Uterus (tissue), 3 donors: ENCODE measurements at regions not wholly inside any gene's neighbourhood (a gene's known extent, or its start where the extent isn't known, plus 50 kb on each side); places are given as distances from the start of the nearest gene placed in this dataset.

Experiments
- DNase-seq, 2 donors: peaks; one replicate each; pipeline ENCODE4 v3.0.0-alpha.2; 2019 to 2020
- H3K27ac ChIP-seq, 2 donors: fragments of 200-600 bp; sonication (generic); 1 replicate in 1 of 2; 2 replicates in 1 of 2; pipeline ENCODE4 v1.5.1; 2016 to 2018
- H3K27me3 ChIP-seq, 2 donors: fragments of 200-600 bp; sonication (generic); one replicate each; pipeline ENCODE4 v1.5.1; 2018 to 2019; ENCODE audit warnings: control low read depth in 1 of 2
- H3K36me3 ChIP-seq, 2 donors: fragments of 200-600 bp; sonication (generic); one replicate each; pipeline ENCODE4 v1.5.1; 2019; ENCODE audit warnings: control low read depth in 1 of 2
- H3K4me1 ChIP-seq, 2 donors: fragments of 200-600 bp; sonication (generic); one replicate each; pipeline ENCODE4 v1.5.1; 2018 to 2019; ENCODE audit warnings: control low read depth in 1 of 2
- H3K4me3 ChIP-seq, 2 donors: fragments of 200-600 bp; sonication (generic); 1 replicate in 1 of 2; 2 replicates in 1 of 2; pipeline ENCODE4 v1.5.1; 2018 to 2019; ENCODE audit warnings: mild to moderate bottlenecking in 1 of 2
- H3K9me3 ChIP-seq, 2 donors: fragments of 200-600 bp; sonication (generic); one replicate each; pipeline ENCODE4 v1.5.1; 2019; ENCODE audit warnings: control low read depth in 1 of 2
- CTCF ChIP-seq, 4 experiments: fragments of 200-600 bp in 2 of 4; fragments of 450-650 bp in 2 of 4; sonication (generic) in 2 of 4; IDR thresholded peaks; one replicate each; pipeline ENCODE4 v1.5.1; 2016 to 2019; ENCODE audit warnings: antibody characterized with exemption in 4 of 4, mild to moderate bottlenecking in 2 of 4, moderate library complexity in 1 of 4
- POLR2A ChIP-seq, 2 donors: fragments of 450-650 bp; IDR thresholded peaks; one replicate each; pipeline ENCODE4 v1.6.1; 2016; ENCODE audit warnings: antibody characterized with exemption in 2 of 2, mild to moderate bottlenecking in 1 of 2, moderate library complexity in 1 of 2
- intact Hi-C: fragments of 100-400 bp; cut with DNase I; formaldehyde crosslinking; loops from one replicate; pipeline ENCODE4 v1.15.1; 2023; ENCODE audit warnings: low total_unique reads
- donor health status: DM: yes; HTN: yes; CAD: no.

- H3K27ac ChIP-seq: no peak overlapping the region
- H3K9me3 ChIP-seq: no peaks in the 10 kb centered on the region
- H3K4me3 ChIP-seq: no peak overlapping the region
- intact Hi-C loops: loop anchor here (5.0 kb wide), 1 partner anchor 188 kb away; no protein-coding TSS in a partner anchor
- no peaks in the 10 kb centered on the region for H3K27me3 ChIP-seq
- TF ChIP-seq CTCF (IDR thresholded peaks at IDR 0.05) (no peak), POLR2A (IDR thresholded peaks at IDR 0.05) (no peak)
- no peaks in the 10 kb centered on the region for H3K36me3 ChIP-seq
- no peaks in the 10 kb centered on the region for H3K4me1 ChIP-seq
- DNase-seq: no peak
These were observed 271.6 kb upstream of the SETBP1 start for GRCh38 chr18:44409071-44409470.

- Histone ChIP-seq H3K27ac (no peak overlapping the region), H3K36me3 (no peaks in the 10 kb centered on the region), H3K27me3 (no peaks in the 10 kb centered on the region), H3K4me1 (no peaks in the 10 kb centered on the region), H3K4me3 (no peak overlapping the region), H3K9me3 (no peaks in the 10 kb centered on the region)
- TF ChIP-seq POLR2A (IDR thresholded peaks at IDR 0.05): no peak
- no peak for TF ChIP-seq CTCF (IDR thresholded peaks at IDR 0.05)
- DNase-seq: no peak
- intact Hi-C loops: loop anchor here (5.0 kb wide), 1 partner anchor 188 kb away; no protein-coding TSS in a partner anchor
These were observed 271.2 kb upstream of the SETBP1 start for GRCh38 chr18:44409515-44409914.

GRCh38 chr18:44410740-44411139 is 269.9 kb upstream of the SETBP1 start:
- Histone ChIP-seq H3K27ac (no peak overlapping the region), H3K4me3 (no peak overlapping the region), H3K36me3 (no peaks in the 10 kb centered on the region), H3K9me3 (no peaks in the 10 kb centered on the region), H3K4me1 (no peaks in the 10 kb centered on the region), H3K27me3 (no peaks in the 10 kb centered on the region)
- TF ChIP-seq CTCF (IDR thresholded peaks at IDR 0.05): no peak
- intact Hi-C loops: no loop called here
- no peak for DNase-seq

GRCh38 chr18:44411262-44411905 is 269.3 kb upstream of the SETBP1 start:
- TF ChIP-seq CTCF (IDR thresholded peaks at IDR 0.05) (no peak), POLR2A (IDR thresholded peaks at IDR 0.05) (no peak)
- Histone ChIP-seq H3K27me3 (no peaks in the 10 kb centered on the region), H3K36me3 (no peaks in the 10 kb centered on the region), H3K9me3 (no peaks in the 10 kb centered on the region), H3K4me3 (no peak overlapping the region), H3K4me1 (no peaks in the 10 kb centered on the region), H3K27ac (no peak overlapping the region)
- intact Hi-C loops: no loop called here
- DNase-seq: no peak

- Histone ChIP-seq H3K4me1 (no peaks in the 10 kb centered on the region), H3K36me3 (no peaks in the 10 kb centered on the region), H3K9me3 (no peaks in the 10 kb centered on the region), H3K27me3 (no peaks in the 10 kb centered on the region), H3K4me3 (no peak overlapping the region), H3K27ac (no peak overlapping the region)
- DNase-seq: no peak
- intact Hi-C loops: no loop called here
- TF ChIP-seq CTCF (IDR thresholded peaks at IDR 0.05) (no peak), POLR2A (IDR thresholded peaks at IDR 0.05) (no peak)
These were observed 268.7 kb upstream of the SETBP1 start for GRCh38 chr18:44411976-44412375.
